Activated T-cell treated with anti-CD3 and anti-CD28 coated beads, Interleukin-2, amount 50 U/mL, for 24 hours (primary cell): ENCODE measurements at regions not wholly inside any gene's neighbourhood (a gene's known extent, or its start where the extent isn't known, plus 50 kb on each side); places are given as distances from the start of the nearest gene placed in this dataset.

Experiments
- DNase-seq: peaks from one replicate; pipeline ENCODE4 v3.0.0-alpha.2; 2020
- H3K27ac Mint-ChIP-seq: 2 replicates; pipeline ENCODE4 v1.8.0; 2020; ENCODE audit warnings: mild to moderate bottlenecking, mixed read lengths
- H3K27me3 Mint-ChIP-seq: 2 replicates; pipeline ENCODE4 v1.8.0; 2020; ENCODE audit warnings: mixed read lengths
- H3K36me3 Mint-ChIP-seq: 2 replicates; pipeline ENCODE4 v1.8.0; 2020; ENCODE audit warnings: low read depth, mixed read lengths
- H3K4me1 Mint-ChIP-seq: 2 replicates; pipeline ENCODE4 v1.8.0; 2020; ENCODE audit warnings: low read depth, mixed read lengths
- H3K4me3 Mint-ChIP-seq: 2 replicates; pipeline ENCODE4 v1.8.0; 2020; ENCODE audit warnings: mild to moderate bottlenecking, moderate library complexity, mixed read lengths
- H3K9me3 Mint-ChIP-seq: 2 replicates; pipeline ENCODE4 v1.8.0; 2020; ENCODE audit warnings: mixed read lengths

DNA sequence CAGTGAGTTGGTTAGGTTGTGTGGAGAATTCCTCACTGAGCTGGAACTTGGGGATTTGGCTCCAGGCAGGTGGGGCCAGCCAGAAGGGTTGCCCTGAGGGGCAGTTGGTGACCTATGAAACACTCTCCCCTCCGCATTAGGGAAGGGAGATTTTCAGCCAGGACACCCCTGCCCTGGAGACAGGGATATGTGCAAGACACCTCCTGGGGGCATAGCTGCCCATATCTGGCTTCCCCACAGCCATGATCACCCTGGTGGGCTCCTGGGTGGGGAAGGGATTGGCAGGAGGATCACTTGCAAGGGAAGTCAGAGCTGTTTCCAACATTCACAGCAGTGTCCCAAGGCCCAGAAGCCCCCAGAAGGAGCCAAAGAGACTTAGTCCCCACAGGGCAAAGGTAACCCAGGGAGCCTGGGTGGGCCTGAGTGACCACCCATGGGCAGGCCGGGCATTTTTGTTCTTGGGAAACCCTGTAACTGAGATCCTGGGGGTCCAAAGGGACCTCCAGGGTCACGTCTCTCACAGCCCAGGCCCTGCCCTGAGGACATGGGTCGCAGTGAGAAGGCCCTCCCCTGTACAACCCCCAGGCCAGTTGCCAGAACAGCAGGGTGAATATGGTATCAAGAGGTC, 145.8 kb downstream of the MRPL14 start:
- peaks cover 7% of the 10 kb centered on the region for H3K27me3 Mint-ChIP-seq
- H3K36me3 Mint-ChIP-seq = no peaks in the 10 kb centered on the region
- peaks cover 1% of the 10 kb centered on the region for H3K4me1 Mint-ChIP-seq
- peak; percentile 20 for DNase-seq
- H3K4me3 Mint-ChIP-seq = no peak overlapping the region
- H3K9me3 Mint-ChIP-seq = no peaks in the 10 kb centered on the region
- no peak overlapping the region for H3K27ac Mint-ChIP-seq

DNA sequence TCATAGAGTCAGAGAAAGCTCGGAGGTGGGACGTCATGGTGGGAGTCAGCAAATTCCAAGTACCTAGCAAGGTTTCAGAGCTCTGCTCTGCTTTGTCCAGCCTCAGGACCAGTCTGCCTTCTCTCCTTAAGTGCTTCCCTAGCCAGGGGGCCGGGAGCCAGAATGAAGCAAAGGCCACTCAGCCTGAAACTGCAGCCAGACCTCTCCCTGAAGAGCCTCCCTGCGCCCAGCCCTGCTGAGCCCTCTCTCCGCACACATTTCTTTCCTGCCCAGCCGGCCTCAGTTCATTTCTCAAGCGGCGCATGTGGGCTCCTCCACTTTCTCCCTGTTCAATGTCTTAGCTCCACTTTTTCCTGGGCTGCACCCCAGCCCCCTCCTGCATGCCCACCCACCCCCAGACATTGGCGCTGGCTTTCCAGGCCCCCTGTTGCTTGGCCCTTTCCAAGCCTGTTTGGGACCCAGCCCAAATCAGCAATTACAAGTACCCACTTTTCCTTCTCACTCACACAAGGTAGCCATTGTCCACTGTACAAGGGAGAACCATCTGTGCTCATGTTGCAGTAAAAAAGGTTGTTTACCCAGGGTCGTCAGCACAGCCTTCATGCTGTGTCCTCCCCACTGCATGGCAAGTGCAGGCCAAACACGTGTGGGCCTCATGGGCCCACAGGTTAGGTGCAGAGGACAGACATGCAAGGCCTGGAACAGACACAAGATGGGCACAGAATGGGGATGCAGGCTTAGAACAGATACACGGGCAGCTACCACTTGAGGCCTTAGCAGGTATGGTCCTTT, 147.1 kb downstream of the MRPL14 start:
- no peak overlapping the region for H3K27ac Mint-ChIP-seq
- peaks cover 1% of the 10 kb centered on the region for H3K4me1 Mint-ChIP-seq
- H3K9me3 Mint-ChIP-seq = no peaks in the 10 kb centered on the region
- H3K27me3 Mint-ChIP-seq = peaks cover 13% of the 10 kb centered on the region
- no peak overlapping the region for H3K4me3 Mint-ChIP-seq
- no peaks in the 10 kb centered on the region for H3K36me3 Mint-ChIP-seq
- DNase-seq = peak; percentile 11

DNA sequence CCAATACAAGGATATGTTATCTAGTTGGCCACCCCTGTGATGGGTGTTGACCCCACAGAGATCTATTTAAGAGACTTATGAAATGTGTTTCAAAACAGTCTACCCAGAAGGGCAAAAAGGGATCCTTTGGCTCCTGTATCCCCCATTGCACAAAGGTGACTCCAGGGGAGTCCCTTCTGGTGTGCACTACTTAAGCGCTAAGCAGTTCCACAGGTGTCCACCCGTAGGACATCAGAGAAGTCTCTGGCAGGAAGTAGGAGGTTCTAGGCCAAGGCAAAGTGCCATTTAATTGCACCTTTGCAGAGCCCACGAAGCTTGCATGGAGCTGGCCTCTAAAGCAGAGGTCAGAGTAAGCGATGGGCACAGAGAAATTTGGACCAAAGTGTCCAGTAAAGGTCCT, 147.7 kb downstream of the MRPL14 start:
- peak; percentile 2 for DNase-seq
- H3K9me3 Mint-ChIP-seq = no peaks in the 10 kb centered on the region
- H3K4me1 Mint-ChIP-seq = peaks cover 1% of the 10 kb centered on the region
- no peak overlapping the region for H3K27ac Mint-ChIP-seq
- H3K36me3 Mint-ChIP-seq = no peaks in the 10 kb centered on the region
- H3K4me3 Mint-ChIP-seq = no peak overlapping the region
- peaks cover 13% of the 10 kb centered on the region for H3K27me3 Mint-ChIP-seq

DNA sequence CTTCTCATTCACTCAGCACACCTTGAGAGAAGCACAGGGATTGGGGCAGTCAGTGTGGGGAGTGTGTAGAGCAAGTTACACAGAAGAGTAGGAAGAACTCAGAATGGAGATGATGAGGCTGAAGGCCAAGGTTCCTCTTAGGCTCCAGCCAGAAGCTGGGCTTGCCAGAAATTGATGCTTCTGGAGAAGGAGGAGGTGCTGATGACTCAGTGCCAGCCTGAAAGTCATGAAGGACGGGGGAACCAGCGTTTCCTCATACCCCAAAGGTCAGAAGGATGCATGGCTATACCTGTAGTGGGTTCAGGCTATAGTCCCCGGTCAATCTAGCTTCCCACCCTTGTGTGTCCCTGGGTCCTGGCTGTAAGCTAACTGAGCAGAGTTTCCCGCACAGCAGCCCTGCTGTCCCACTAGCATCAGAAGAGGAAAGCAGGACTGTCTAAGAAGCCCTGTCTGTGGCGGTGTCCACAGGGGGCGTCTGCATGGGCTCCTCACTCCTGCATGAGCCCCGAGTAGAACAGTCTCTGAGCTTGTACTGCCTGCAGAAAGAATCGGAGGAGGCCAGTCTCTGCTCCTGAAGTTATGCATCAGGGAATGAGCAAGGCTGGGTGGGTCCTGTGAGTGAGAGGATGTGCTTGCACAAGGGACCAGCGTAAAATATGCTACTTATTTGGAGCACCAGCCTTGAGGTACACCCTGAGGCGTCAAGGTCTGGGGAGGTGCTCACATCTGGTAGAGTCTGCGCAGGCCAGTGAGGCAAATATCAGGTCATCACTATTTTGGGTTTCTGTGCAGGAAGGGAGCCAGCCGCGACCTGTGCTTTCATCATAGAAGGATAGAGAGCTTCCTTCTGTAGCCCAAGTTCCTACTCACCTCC, 148.5 kb downstream of the MRPL14 start:
- Mint-ChIP-seq H3K27me3 (peaks cover 13% of the 10 kb centered on the region), H3K27ac (no peak overlapping the region), H3K4me3 (no peak overlapping the region), H3K9me3 (no peaks in the 10 kb centered on the region), H3K4me1 (peaks cover 1% of the 10 kb centered on the region), H3K36me3 (no peaks in the 10 kb centered on the region)
- DNase-seq = peak; percentile 24

DNA sequence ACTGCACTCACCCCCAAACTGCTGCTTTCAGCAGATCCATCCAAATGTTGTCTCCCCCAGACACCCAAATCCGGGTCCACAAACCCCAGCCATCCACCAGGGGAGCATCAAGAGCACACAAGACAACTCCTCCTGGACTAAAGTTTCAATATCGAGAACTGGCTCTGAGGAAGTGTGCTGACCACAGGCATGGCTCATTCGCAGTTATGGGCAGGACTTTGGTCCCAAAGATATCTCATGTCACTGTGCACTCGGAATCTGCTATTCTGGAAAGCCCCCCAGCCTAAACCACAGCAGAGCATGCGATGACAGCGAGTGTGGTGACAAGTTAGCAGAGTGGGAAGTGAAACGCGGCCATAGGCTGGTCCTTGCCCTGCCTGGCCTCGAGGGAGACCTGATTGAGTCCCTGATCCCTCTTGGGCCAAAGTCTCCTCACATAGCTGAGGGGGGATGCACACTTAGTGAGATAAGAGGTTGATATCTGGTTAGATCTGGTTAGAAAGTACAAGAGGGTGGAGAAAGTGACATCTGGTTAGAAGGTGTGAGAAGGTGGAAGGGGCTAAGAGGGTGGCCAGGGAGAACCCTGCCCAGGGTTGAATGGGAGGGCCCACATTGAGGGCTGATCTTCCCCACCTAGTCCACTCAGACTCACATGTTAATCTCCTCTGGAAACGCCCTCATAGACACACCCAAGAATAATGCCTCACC, 149.7 kb downstream of the MRPL14 start:
- Mint-ChIP-seq H3K36me3 (no peaks in the 10 kb centered on the region), H3K27me3 (peaks cover 13% of the 10 kb centered on the region), H3K4me3 (no peak overlapping the region), H3K9me3 (no peaks in the 10 kb centered on the region), H3K4me1 (peaks cover 1% of the 10 kb centered on the region), H3K27ac (no peak overlapping the region)
- peak; percentile 19 for DNase-seq

DNA sequence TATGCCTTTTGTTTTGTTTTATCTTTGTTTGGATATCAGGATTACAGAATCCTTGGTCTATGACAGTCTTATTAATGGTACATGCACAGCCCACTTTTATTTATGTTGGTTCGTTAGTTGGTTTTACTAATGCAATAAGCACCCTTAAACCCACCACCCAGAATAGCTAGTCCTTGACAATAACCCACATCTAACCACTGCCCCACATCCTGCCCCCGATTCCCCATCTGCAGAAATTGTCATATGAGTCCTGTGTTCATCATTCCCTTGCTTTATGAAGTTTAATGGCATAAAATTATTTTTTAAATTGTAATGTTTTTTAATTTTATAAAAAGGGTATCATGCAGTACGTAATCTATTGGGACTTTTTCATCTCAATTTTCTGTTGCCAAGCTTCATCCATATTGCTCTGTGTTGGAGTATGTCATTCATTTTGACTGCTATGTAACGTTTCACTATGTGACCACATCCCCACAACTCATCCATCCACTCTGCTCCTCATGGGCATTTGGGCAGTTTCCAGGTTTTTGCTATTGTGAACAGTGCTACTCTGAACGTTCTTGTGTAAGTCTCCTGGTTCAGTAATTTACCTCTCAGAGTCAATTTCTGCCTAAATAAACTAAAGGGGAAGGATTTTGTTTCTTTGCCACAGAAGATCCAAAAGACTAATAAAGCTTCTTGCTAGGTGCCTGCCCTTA, 150.4 kb downstream of the MRPL14 start:
- H3K9me3 Mint-ChIP-seq = no peaks in the 10 kb centered on the region
- no peak overlapping the region for H3K27ac Mint-ChIP-seq

DNA sequence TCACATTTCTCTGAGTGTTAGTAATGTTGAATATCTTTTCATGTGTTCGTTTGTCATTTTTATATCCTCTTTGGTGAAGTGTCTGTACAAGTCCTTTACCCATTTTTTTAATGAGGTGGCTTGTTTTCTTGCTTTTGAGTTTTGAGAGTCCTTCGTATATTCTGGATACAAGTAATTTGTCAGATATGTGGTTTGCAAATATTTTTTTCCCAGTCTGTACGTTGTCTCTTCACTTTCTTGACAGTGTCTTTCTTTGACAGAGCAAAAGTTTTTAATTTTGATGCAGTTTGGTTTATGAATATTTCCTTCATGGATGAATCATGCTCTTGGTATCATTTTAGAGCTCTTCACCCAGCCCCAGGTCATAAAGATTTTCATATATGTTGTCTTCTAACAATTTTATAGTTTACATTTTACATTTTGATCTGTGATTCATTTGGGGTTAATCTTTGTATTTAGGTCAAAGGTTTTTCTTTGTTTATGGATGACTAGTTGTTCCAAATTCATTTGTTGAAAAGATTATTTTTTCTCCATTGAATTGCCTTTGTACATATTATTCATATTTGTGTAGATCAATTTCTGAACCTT, 152.5 kb downstream of the MRPL14 start:
- Mint-ChIP-seq H3K4me1 (peaks cover 1% of the 10 kb centered on the region), H3K27me3 (peaks cover 11% of the 10 kb centered on the region)
- no peak for DNase-seq

More for the DNA sequence above, 150.4 kb downstream of the MRPL14 start:
- Mint-ChIP-seq H3K4me1 (peaks cover 1% of the 10 kb centered on the region), H3K4me3 (no peak overlapping the region), H3K36me3 (no peaks in the 10 kb centered on the region), H3K27me3 (peaks cover 11% of the 10 kb centered on the region)
- no peak for DNase-seq

DNA sequence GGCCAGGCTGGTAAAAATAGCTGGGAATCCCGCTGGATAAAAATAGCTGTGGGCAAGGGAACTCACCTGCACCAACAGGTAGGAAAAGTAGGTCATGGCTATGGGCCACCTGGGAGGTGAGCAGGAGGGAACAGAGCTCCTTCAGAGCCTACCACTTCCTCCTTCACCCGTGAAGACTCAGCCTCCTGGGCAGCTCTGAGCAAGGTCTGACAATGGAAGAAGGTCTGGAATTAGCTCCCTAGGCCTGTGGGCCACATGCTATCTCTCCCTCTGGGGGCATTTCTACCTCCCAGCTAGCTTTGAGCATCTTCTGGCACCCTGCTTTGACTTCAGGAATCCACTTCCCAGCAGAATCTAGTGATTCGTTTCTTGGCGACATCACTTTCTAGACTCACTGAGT, 153.9 kb downstream of the MRPL14 start:
- H3K27ac Mint-ChIP-seq = no peak overlapping the region

More for the DNA sequence above, 152.5 kb downstream of the MRPL14 start:
- Mint-ChIP-seq H3K27ac (no peak overlapping the region), H3K36me3 (no peaks in the 10 kb centered on the region), H3K4me3 (no peak overlapping the region), H3K9me3 (no peaks in the 10 kb centered on the region)

DNA sequence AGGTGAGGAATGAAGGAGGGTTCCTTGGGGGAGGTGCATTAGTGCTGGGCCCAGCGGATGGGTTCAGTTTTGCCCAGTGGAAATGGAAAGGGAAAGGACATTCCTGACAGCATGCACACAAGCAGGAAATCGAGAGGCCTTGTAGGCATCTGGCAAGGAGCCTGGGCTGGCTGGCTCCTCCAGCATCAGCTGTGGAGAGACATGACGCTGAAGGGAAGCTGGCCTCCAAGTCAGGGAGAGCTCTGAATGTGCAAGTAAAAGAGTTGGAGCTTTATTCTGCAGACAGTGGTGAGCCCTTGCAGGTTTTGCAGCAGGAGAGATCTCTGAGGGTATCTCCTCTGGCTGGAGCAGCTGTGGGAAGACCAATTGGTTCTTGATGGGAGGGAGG, 154.3 kb downstream of the MRPL14 start:
- peak; percentile 12 for DNase-seq
- no peak overlapping the region for H3K27ac Mint-ChIP-seq
- H3K4me1 Mint-ChIP-seq = peaks cover 1% of the 10 kb centered on the region
- H3K36me3 Mint-ChIP-seq = no peaks in the 10 kb centered on the region
- H3K27me3 Mint-ChIP-seq = peaks cover 9% of the 10 kb centered on the region
- no peaks in the 10 kb centered on the region for H3K9me3 Mint-ChIP-seq
- H3K4me3 Mint-ChIP-seq = no peak overlapping the region

More for the DNA sequence above, 153.9 kb downstream of the MRPL14 start:
- no peak for DNase-seq
- Mint-ChIP-seq H3K4me1 (peaks cover 1% of the 10 kb centered on the region), H3K36me3 (no peaks in the 10 kb centered on the region), H3K27me3 (peaks cover 10% of the 10 kb centered on the region), H3K9me3 (no peaks in the 10 kb centered on the region), H3K4me3 (no peak overlapping the region)

DNA sequence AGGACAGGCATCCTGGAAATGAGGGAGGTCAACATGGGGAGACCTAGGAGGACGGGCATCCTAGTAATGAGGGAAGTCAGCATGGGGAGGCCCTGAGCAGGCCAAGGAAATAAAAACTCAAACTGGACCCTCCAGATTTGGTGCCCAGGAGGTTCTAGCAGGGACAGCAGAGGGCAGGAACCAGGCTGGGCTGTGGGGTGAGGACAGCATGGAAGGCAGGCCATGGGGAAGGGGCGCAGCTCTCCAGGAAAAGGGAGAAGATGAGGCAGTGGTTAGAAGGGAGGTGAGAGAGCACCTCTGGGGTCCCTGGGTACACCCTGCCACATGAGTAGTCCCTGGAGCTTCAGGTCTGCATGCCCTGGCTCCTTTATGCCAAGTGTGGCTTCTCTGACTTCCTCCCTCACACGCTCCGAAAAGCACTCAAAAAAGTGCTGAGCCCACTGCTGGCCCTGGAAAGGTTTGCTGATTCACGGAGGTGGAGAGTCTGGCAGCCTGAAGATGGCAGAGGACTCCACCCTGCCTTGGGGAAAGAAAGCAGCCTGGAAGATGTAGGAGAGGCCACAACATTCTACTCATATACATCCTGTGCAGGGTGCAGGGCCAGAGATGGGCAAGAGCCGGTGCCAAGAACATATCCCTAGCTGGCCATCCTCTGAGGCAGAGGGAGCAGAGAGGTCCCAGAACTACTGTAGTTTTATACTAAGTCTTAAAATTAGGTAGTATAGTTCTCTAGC, 154.9 kb downstream of the MRPL14 start:
- H3K9me3 Mint-ChIP-seq = no peaks in the 10 kb centered on the region
- no peaks in the 10 kb centered on the region for H3K4me1 Mint-ChIP-seq
- no peak for DNase-seq
- H3K27ac Mint-ChIP-seq = no peak overlapping the region
- H3K27me3 Mint-ChIP-seq = peaks cover 9% of the 10 kb centered on the region
- H3K4me3 Mint-ChIP-seq = no peak overlapping the region
- H3K36me3 Mint-ChIP-seq = no peaks in the 10 kb centered on the region

DNA sequence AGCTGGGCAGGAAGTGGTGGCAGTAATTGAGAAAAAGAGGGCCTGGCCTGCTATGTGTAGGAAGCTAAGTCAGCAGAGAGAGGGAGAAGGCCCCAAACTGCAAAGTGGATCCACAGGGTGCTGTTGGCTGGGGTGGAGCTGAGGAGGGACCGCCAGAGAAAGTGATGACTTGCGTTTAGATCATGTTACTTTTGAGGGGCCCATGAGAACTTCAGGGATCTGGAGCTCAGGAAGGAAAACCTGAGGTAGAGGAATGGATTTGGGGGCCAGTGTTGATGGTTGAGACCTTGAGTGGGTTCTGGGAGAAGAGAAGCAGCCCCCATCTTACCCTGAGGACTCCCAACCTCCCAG, 155.5 kb downstream of the MRPL14 start:
- Mint-ChIP-seq H3K27me3 (peaks cover 9% of the 10 kb centered on the region), H3K36me3 (no peaks in the 10 kb centered on the region), H3K4me3 (no peak overlapping the region), H3K9me3 (no peaks in the 10 kb centered on the region), H3K4me1 (no peaks in the 10 kb centered on the region), H3K27ac (no peak overlapping the region)
- DNase-seq = no peak

DNA sequence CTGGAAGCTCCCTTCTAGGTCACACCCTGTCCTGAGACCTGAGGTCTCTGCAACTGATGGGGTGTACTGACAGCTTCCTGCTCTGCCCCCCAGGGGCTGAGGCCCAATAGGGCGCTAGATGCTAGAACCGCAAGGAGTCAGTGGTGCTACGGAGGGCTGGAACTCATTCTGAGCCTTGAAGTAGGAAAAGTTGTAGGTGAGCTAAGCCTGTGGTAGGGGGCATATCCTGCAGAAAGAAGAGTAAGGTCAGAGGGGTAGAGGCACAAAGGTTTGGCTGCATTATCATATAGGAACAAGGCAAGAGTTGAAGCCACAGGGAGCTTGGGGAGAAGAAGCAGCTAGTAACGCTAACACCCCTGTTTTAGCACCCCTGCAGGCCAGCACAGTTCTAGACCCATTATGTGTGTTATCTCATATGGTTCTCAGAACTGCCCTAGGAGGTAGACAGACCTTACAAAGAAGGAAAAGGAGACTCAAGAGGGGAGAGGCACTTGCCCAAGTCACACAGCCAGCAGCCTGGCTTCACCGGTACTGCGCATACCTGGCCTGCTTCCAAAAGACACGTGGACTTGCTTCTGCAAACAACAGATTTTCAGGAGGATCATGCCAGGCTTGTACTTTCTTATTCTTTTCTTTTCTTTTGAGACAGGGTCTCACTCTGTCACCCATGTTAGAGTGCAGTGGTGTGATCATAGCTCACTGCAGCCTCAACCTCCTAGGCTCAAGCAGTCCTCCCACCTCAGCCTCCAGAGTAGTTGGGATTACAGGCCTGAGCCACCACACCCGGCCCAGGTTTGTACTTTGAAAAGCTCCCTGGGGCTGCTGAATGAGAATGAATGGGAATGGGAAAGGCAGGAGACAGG, 156.1 kb downstream of the MRPL14 start:
- no peaks in the 10 kb centered on the region for H3K9me3 Mint-ChIP-seq
- DNase-seq = no peak
- no peak overlapping the region for H3K27ac Mint-ChIP-seq
- H3K36me3 Mint-ChIP-seq = no peaks in the 10 kb centered on the region
- no peaks in the 10 kb centered on the region for H3K4me1 Mint-ChIP-seq
- no peak overlapping the region for H3K4me3 Mint-ChIP-seq
- H3K27me3 Mint-ChIP-seq = peaks cover 10% of the 10 kb centered on the region
